PC-3 (cell line): ENCODE measurements at regions not wholly inside any gene's neighbourhood (a gene's known extent, or its start where the extent isn't known, plus 50 kb on each side); places are given as distances from the start of the nearest gene placed in this dataset.

ENCODE experiments used
- EZH2 ChIP-seq: fragments of 300-600 bp; sonication (generic); IDR thresholded peaks from one replicate; pipeline ENCODE4 v1.6.1; 2017; ENCODE audit warnings: antibody characterized with exemption, mild to moderate bottlenecking, low read length; ENCODE audit not compliant: unreplicated experiment
- EZH2phosphoT487 ChIP-seq: fragments of 300-600 bp; sonication (generic); IDR thresholded peaks from 2 replicates; pipeline ENCODE4 v1.6.1; 2018; ENCODE audit warnings: mild to moderate bottlenecking, antibody characterized with exemption, low read length, borderline replicate concordance
- TF ChIP-seq, protein P1 (sequence below): fragments of 300-600 bp; sonication (generic); conservative IDR thresholded peaks from 2 replicates; pipeline ENCODE4 v1.5.1; 2017; ENCODE audit warnings: antibody characterized with exemption, low read depth, mild to moderate bottlenecking, low read length

DNA sequence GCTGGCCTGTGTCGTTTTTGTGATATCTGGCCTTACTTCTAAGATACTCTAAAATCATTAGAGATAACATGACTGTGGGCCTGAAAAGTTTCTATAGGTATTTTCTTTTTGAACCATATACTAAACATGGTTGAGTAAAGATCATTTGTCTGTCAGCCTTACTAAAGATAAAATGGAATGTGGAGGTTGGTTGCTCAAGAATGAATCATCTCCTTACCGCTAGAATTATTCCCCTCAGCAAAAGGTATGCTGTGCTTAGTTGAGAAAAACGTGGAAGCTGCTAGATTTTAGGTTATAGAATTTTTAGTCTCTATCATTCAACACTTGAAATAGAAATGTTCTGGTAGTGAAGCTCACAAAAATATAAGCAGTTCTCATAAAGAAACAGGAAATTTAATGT, 407.3 kb downstream of the AEBP2 start:
- TF ChIP-seq, protein P1, sequence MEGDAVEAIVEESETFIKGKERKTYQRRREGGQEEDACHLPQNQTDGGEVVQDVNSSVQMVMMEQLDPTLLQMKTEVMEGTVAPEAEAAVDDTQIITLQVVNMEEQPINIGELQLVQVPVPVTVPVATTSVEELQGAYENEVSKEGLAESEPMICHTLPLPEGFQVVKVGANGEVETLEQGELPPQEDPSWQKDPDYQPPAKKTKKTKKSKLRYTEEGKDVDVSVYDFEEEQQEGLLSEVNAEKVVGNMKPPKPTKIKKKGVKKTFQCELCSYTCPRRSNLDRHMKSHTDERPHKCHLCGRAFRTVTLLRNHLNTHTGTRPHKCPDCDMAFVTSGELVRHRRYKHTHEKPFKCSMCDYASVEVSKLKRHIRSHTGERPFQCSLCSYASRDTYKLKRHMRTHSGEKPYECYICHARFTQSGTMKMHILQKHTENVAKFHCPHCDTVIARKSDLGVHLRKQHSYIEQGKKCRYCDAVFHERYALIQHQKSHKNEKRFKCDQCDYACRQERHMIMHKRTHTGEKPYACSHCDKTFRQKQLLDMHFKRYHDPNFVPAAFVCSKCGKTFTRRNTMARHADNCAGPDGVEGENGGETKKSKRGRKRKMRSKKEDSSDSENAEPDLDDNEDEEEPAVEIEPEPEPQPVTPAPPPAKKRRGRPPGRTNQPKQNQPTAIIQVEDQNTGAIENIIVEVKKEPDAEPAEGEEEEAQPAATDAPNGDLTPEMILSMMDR: no peak
- TF ChIP-seq EZH2 (no peak), EZH2phosphoT487 (no peak)
